ENCODE measurements at regions not wholly inside any gene's neighbourhood (a gene's known extent, or its start where the extent isn't known, plus 50 kb on each side); places are given as distances from the start of the nearest gene placed in this dataset.

GRCh38 chr11:26027887-26028286, 304.0 kb upstream of the ANO3 start:
- TF ChIP-seq, protein P1, sequence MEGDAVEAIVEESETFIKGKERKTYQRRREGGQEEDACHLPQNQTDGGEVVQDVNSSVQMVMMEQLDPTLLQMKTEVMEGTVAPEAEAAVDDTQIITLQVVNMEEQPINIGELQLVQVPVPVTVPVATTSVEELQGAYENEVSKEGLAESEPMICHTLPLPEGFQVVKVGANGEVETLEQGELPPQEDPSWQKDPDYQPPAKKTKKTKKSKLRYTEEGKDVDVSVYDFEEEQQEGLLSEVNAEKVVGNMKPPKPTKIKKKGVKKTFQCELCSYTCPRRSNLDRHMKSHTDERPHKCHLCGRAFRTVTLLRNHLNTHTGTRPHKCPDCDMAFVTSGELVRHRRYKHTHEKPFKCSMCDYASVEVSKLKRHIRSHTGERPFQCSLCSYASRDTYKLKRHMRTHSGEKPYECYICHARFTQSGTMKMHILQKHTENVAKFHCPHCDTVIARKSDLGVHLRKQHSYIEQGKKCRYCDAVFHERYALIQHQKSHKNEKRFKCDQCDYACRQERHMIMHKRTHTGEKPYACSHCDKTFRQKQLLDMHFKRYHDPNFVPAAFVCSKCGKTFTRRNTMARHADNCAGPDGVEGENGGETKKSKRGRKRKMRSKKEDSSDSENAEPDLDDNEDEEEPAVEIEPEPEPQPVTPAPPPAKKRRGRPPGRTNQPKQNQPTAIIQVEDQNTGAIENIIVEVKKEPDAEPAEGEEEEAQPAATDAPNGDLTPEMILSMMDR (IDR thresholded peaks at IDR 0.05; ENCODE audit: control extremely low read depth, extremely low read depth), result no peak

DNA sequence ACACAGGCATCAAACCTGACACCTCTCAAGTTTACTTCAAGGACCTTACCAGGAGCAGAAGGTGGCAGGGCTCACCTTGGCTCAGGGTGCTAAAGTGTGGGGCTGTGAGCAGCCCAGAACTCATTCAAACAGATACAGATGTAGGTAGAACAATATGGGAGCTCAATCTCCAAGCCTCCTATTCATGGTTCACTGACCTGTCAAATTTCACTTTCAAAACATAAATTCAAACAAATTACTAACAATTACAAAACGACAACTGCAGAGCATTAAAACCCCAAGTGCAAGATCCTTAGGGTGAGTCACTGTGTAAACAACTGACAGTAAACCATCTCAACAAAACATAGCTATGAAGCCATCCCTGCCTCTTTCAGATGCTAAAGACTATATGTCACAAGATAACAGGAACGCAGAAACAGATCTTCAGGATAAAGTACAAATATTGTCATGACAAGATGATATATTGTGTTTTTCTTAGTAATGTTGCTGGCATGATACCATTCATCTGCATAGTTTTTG, 303.5 kb upstream of the ANO3 start:
- peaks cover 0 to 3% (median 0%) of the 10 kb centered on the region in 4 donors for H3K9me3 ChIP-seq (ENCODE audit: control insufficient read depth in 4 of 4, insufficient read depth in 3 of 4, low read length in 3 of 4)
- no peak overlapping the region for H3K27ac ChIP-seq (ENCODE audit: low read depth in 1 of 2, low read length in 1 of 2)
- TF ChIP-seq, protein P1 (IDR thresholded peaks at IDR 0.05; ENCODE audit: control extremely low read depth, extremely low read depth), result no peak
- no peaks in the 10 kb centered on the region for H3K27me3 ChIP-seq (ENCODE audit: control insufficient read depth in 3 of 3, insufficient read depth in 3 of 3, low read length in 2 of 3)
- ATAC-seq (ENCODE audit: insufficient read depth, low FRiP score) (no peak), DNase-seq (no peak)
- no peak overlapping the region for H3K4me3 ChIP-seq
- H3K4me1 ChIP-seq (ENCODE audit: control insufficient read depth in 5 of 5, insufficient read depth in 5 of 5, low read length in 5 of 5), result peaks cover 0 to 18% (median 0%) of the 10 kb centered on the region in 5 donors
- H3K36me3 ChIP-seq (ENCODE audit: control insufficient read depth in 4 of 4, insufficient read depth in 4 of 4, low read length in 4 of 4), result no peaks in the 10 kb centered on the region
- 68 to 72% methylated on average over 2 of the region's 2 CpGs for WGBS, 2 donors
- H3K9ac ChIP-seq (ENCODE audit: insufficient read depth in 1 of 2, low read length in 2 of 2), result no peak overlapping the region

More at GRCh38 chr11:26027887-26028286, 304.0 kb upstream of the ANO3 start:
- DNase-seq (no peak), ATAC-seq (ENCODE audit: insufficient read depth, low FRiP score) (no peak)
- H3K4me1 ChIP-seq (ENCODE audit: control insufficient read depth in 5 of 5, insufficient read depth in 5 of 5, low read length in 5 of 5), result peaks cover 0 to 23% (median 0%) of the 10 kb centered on the region in 5 donors
- peaks cover 0 to 3% (median 0%) of the 10 kb centered on the region in 4 donors for H3K9me3 ChIP-seq (ENCODE audit: control insufficient read depth in 4 of 4, insufficient read depth in 3 of 4, low read length in 3 of 4)
- no peaks in the 10 kb centered on the region for H3K27me3 ChIP-seq (ENCODE audit: control insufficient read depth in 3 of 3, insufficient read depth in 3 of 3, low read length in 2 of 3)
- H3K4me3 ChIP-seq, result no peak overlapping the region
- no peaks in the 10 kb centered on the region for H3K36me3 ChIP-seq (ENCODE audit: control insufficient read depth in 4 of 4, insufficient read depth in 4 of 4, low read length in 4 of 4)
- no peak overlapping the region for H3K9ac ChIP-seq (ENCODE audit: insufficient read depth in 1 of 2, low read length in 2 of 2)
- no peak overlapping the region for H3K27ac ChIP-seq (ENCODE audit: low read depth in 1 of 2, low read length in 1 of 2)

- H3K27me3 ChIP-seq (ENCODE audit: control insufficient read depth in 3 of 3, insufficient read depth in 3 of 3, low read length in 2 of 3), result no peaks in the 10 kb centered on the region
- H3K27ac ChIP-seq (ENCODE audit: low read depth in 1 of 2, low read length in 1 of 2), result no peak overlapping the region
- H3K9ac ChIP-seq (ENCODE audit: insufficient read depth in 1 of 2, low read length in 2 of 2), result no peak overlapping the region
- H3K4me1 ChIP-seq (ENCODE audit: control insufficient read depth in 5 of 5, insufficient read depth in 5 of 5, low read length in 5 of 5), result peaks cover 0 to 18% (median 0%) of the 10 kb centered on the region in 5 donors
- H3K36me3 ChIP-seq (ENCODE audit: control insufficient read depth in 4 of 4, insufficient read depth in 4 of 4, low read length in 4 of 4), result no peaks in the 10 kb centered on the region
- ATAC-seq (ENCODE audit: insufficient read depth, low FRiP score), result no peak
- no peak for DNase-seq
- TF ChIP-seq, protein P1 (IDR thresholded peaks at IDR 0.05; ENCODE audit: control extremely low read depth, extremely low read depth), result no peak
- 85 to 87% methylated on average over 3 of the region's 3 CpGs for WGBS, 2 donors
- peaks cover 0 to 3% (median 0%) of the 10 kb centered on the region in 4 donors for H3K9me3 ChIP-seq (ENCODE audit: control insufficient read depth in 4 of 4, insufficient read depth in 3 of 4, low read length in 3 of 4)
- H3K4me3 ChIP-seq, result no peak overlapping the region
Measured at GRCh38 chr11:26030399-26030798, 301.5 kb upstream of the ANO3 start.

DNA sequence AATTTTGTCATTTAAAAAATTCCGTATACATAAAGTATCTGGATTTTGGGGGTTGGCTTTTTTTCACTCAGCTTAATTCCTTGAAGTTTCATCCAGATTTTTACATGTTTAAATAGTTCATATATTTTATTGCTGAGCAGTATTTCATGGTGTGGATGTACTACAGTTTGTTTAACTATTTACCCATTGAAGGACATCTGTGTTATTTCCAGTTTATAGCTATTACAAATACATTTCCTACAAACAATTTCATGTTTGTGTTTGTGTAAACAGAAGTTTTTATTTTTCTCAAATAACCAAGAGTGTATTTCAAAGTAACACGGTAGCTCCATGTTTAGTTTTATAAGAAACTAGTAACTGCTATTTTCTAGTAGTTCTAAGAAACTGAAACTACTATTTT, 299.7 kb upstream of the ANO3 start:
- WGBS, 2 donors, result 39 to 41% methylated on average over 2 of the region's 2 CpGs
- Histone ChIP-seq H3K9ac (ENCODE audit: insufficient read depth in 1 of 2, low read length in 2 of 2) (no peak overlapping the region), H3K27ac (ENCODE audit: low read depth in 1 of 2, low read length in 1 of 2) (no peak overlapping the region), H3K4me3 (no peak overlapping the region), H3K9me3 (ENCODE audit: control insufficient read depth in 4 of 4, insufficient read depth in 3 of 4, low read length in 3 of 4) (peaks cover 0 to 3% (median 0%) of the 10 kb centered on the region in 4 donors), H3K36me3 (ENCODE audit: control insufficient read depth in 4 of 4, insufficient read depth in 4 of 4, low read length in 4 of 4) (no peaks in the 10 kb centered on the region), H3K27me3 (ENCODE audit: control insufficient read depth in 3 of 3, insufficient read depth in 3 of 3, low read length in 2 of 3) (no peaks in the 10 kb centered on the region), H3K4me1 (ENCODE audit: control insufficient read depth in 5 of 5, insufficient read depth in 5 of 5, low read length in 5 of 5) (peaks cover 0 to 18% (median 0%) of the 10 kb centered on the region in 5 donors)
- ATAC-seq (ENCODE audit: insufficient read depth, low FRiP score), result no peak
- TF ChIP-seq, protein P1 (IDR thresholded peaks at IDR 0.05; ENCODE audit: control extremely low read depth, extremely low read depth), result no peak
- DNase-seq, result peak in 1 of 3 donors; percentile 29
